ENCODE measurements at regions not wholly inside any gene's neighbourhood (a gene's known extent, or its start where the extent isn't known, plus 50 kb on each side); places are given as distances from the start of the nearest gene placed in this dataset.

GRCh38 chr12:126437934-126438333, 1372.7 kb downstream of the AACS start:
- TF ChIP-seq TAF1 (IDR thresholded peaks at IDR 0.05; ENCODE audit: low read depth) (no peak), CTCF (IDR thresholded peaks at IDR 0.05; ENCODE audit: poor library complexity, severe bottlenecking) (no peak), POLR2AphosphoS5 (IDR thresholded peaks at IDR 0.05) (no peak), EZH2 (IDR thresholded peaks at IDR 0.05; ENCODE audit: borderline replicate concordance, insufficient read depth, low read length, poor library complexity, severe bottlenecking) (no peak), REST (IDR thresholded peaks at IDR 0.05; ENCODE audit: borderline replicate concordance) (no peak), RAD21 (conservative IDR thresholded peaks at IDR 0.05) (no peak), SMC3 (conservative IDR thresholded peaks at IDR 0.05; ENCODE audit: poor library complexity) (no peak)
